ENCODE measurements at regions not wholly inside any gene's neighbourhood (a gene's known extent, or its start where the extent isn't known, plus 50 kb on each side); places are given as distances from the start of the nearest gene placed in this dataset.
"Not testable (repeated sequence)": the region's sequence is repeated elsewhere in the genome, so short reads cannot be mapped to it uniquely, and the experiment has no call there.

- DNase-seq: no peak
These were observed 419.2 kb downstream of the AGTPBP1 start for GRCh38 chr9:85322592-85322991.

GRCh38 chr9:85321561-85321960, 420.2 kb downstream of the AGTPBP1 start:
- no peak for DNase-seq

GRCh38 chr9:85319936-85320656, 421.7 kb downstream of the AGTPBP1 start:
- no peak for DNase-seq

GRCh38 chr9:85315535-85315934, 426.2 kb downstream of the AGTPBP1 start:
- DNase-seq: not testable (repeated sequence)

- DNase-seq: no peak
These were observed 431.2 kb downstream of the AGTPBP1 start for GRCh38 chr9:85310573-85310972.

- DNase-seq: no peak
These were observed 438.0 kb downstream of the AGTPBP1 start for GRCh38 chr9:85303757-85304134.

- no peak for DNase-seq
These were observed 438.6 kb downstream of the AGTPBP1 start for GRCh38 chr9:85302938-85303756.

- no peak for DNase-seq
These were observed 443.3 kb downstream of the AGTPBP1 start for GRCh38 chr9:85298499-85298898.

- not testable (repeated sequence) for DNase-seq
These were observed 446.5 kb downstream of the AGTPBP1 start for GRCh38 chr9:85295244-85295643.

- no peak for DNase-seq
These were observed 449.5 kb downstream of the AGTPBP1 start for GRCh38 chr9:85292261-85292660.

- no peak for DNase-seq
These were observed 450.5 kb downstream of the AGTPBP1 start for GRCh38 chr9:85291266-85291665.

- no peak for DNase-seq
These were observed 451.7 kb downstream of the AGTPBP1 start for GRCh38 chr9:85290019-85290418.

- DNase-seq: no peak
These were observed 452.6 kb downstream of the AGTPBP1 start for GRCh38 chr9:85289142-85289541.

- no peak for DNase-seq
These were observed 458.3 kb downstream of the AGTPBP1 start for GRCh38 chr9:85283421-85283820.

- no peak for DNase-seq
These were observed 463.0 kb downstream of the AGTPBP1 start for GRCh38 chr9:85278769-85279168.

- no peak for DNase-seq
These were observed 465.0 kb downstream of the AGTPBP1 start for GRCh38 chr9:85276741-85277140.

- no peak for DNase-seq
These were observed 471.9 kb downstream of the AGTPBP1 start for GRCh38 chr9:85269811-85270210.

GRCh38 chr9:85268131-85268530, 473.6 kb downstream of the AGTPBP1 start:
- no peak for DNase-seq

GRCh38 chr9:85264695-85265094, 477.1 kb downstream of the AGTPBP1 start:
- no peak for DNase-seq

GRCh38 chr9:85263288-85263687, 478.5 kb downstream of the AGTPBP1 start:
- DNase-seq: no peak

- DNase-seq: no peak
These were observed 479.4 kb downstream of the AGTPBP1 start for GRCh38 chr9:85262333-85262732.

- no peak for DNase-seq
These were observed 481.4 kb downstream of the AGTPBP1 start for GRCh38 chr9:85260275-85260845.

GRCh38 chr9:85258823-85259370, 482.9 kb downstream of the AGTPBP1 start:
- DNase-seq: peak; percentile 42

- no peak for DNase-seq
These were observed 483.5 kb downstream of the AGTPBP1 start for GRCh38 chr9:85258236-85258635.

Measured in RPMI8226 (cell line).